T-helper 1 cell treated with Interleukin-12 subunit alpha and Interleukin-12 subunit beta and Interleukin-4 antibody, amounts not matched to agents 30 μg/mL and 1 μg/mL, for 36 hours (primary cell): ENCODE measurements at regions not wholly inside any gene's neighbourhood (a gene's known extent, or its start where the extent isn't known, plus 50 kb on each side); places are given as distances from the start of the nearest gene placed in this dataset.
"Not testable (repeated sequence)": the region's sequence is repeated elsewhere in the genome, so short reads cannot be mapped to it uniquely, and the experiment has no call there.

Experiments used
- H3K27ac Mint-ChIP-seq: one replicate; pipeline ENCODE4 v1.8.0; 2021; ENCODE audit warnings: mild to moderate bottlenecking, mixed read lengths
- H3K27me3 Mint-ChIP-seq: one replicate; pipeline ENCODE4 v1.8.0; 2021; ENCODE audit warnings: low read depth, mixed read lengths
- H3K36me3 Mint-ChIP-seq: one replicate; pipeline ENCODE4 v1.8.0; 2021; ENCODE audit warnings: low read depth, mixed read lengths
- H3K4me1 Mint-ChIP-seq: one replicate; pipeline ENCODE4 v1.8.0; 2021; ENCODE audit warnings: low read depth, mixed read lengths
- H3K4me3 Mint-ChIP-seq: one replicate; pipeline ENCODE4 v1.8.0; 2021; ENCODE audit warnings: mild to moderate bottlenecking, moderate library complexity, mixed read lengths
- H3K9me3 Mint-ChIP-seq: one replicate; pipeline ENCODE4 v1.8.0; 2021; ENCODE audit warnings: mixed read lengths

DNA sequence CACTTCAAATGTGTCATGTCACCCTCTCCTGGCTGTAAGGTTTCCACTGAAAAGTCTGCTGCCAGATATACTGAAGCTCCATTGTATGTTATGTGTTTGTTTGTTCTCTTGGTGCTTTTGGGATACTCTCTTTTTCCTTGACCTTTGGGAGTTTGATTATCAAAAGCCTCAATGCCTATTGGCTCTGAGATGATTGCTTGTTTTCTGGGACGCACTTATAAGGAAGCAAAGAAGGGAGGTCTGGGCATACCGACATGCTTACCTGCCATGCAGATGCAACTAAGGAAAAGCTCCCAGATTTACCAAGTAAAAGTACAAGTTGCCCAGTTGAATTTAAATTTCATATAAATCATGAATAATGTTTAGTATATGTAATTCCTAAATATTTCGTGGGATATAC, 145.3 kb downstream of the SYT15 start:
- not testable (repeated sequence) for H3K9me3 Mint-ChIP-seq, H3K36me3 Mint-ChIP-seq, H3K4me3 Mint-ChIP-seq, H3K4me1 Mint-ChIP-seq, H3K27ac Mint-ChIP-seq
- H3K27me3 Mint-ChIP-seq, result peaks cover 32% of the 10 kb centered on the region

DNA sequence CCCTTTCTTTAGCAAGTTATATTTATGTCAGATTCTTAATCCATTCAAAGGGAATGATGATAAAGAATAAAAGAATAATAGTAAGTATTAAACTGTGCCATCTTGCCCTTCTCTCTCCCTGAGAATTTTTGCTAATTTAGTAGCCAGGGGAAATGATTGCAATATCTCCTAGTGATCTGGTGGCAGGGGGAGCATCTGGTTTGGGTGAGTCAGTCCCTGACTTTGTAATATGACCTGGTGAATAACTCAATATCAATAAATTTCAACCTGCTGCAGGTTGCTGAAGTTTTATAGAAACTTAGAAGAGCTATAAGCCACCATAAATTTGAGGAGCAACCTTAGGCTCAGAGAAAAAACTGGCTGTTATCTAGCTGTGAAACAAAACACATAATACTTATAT, 149.4 kb downstream of the SYT15 start:
- not testable (repeated sequence) for H3K27ac Mint-ChIP-seq, H3K4me1 Mint-ChIP-seq, H3K9me3 Mint-ChIP-seq, H3K4me3 Mint-ChIP-seq, H3K36me3 Mint-ChIP-seq
- H3K27me3 Mint-ChIP-seq, result peaks cover 19% of the 10 kb centered on the region

DNA sequence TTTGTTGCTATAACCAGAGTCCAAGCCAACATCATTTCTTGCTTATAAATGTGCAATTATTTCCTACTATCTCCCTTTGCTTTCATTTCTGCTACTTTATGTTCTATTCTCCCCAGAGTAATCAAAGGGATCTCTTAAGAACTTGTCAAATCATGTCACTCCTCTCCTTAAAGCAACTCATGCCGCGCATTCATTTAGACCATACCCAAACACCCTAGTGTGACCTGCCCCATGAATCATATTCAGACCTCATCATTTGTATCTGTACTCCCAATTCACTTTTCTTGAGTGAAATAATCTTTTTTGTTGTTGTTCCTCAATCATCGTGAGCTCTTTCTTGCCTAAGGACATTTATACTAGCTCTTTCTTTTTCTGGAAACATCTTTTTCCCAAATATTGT, 151.8 kb downstream of the SYT15 start:
- H3K27me3 Mint-ChIP-seq, H3K4me3 Mint-ChIP-seq, H3K4me1 Mint-ChIP-seq, H3K27ac Mint-ChIP-seq, H3K36me3 Mint-ChIP-seq, H3K9me3 Mint-ChIP-seq: not testable (repeated sequence)

DNA sequence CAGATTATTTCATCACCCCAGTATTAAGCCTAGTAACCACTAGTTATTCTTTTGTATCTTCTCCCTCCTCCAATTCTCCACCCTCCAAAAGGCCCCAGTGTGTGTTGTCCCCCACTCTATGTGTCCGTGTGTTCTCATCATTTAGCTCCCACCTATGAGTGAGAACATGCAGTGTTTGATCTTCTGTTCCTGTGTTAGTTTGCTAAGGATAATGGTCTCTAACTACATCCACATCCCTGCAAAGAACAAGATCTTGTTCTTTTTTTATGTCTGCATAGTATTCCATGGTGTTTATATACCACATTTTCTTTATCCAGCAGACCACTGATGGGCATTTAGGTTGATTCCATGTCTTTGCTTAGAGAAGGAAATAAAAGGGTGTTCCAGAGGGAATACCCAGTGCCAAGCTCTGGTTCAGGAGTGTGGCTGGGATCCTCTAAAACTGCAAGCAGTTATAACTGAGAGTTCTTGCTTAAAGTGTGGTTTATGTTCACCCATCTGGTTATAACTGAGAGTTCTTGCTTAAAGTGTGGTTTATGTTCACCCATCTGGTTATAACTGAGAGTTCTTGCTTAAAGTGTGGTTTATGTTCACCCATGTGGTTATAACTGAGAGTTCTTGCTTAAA, 154.8 kb downstream of the SYT15 start:
- H3K27ac Mint-ChIP-seq, H3K4me1 Mint-ChIP-seq: not testable (repeated sequence)

DNA sequence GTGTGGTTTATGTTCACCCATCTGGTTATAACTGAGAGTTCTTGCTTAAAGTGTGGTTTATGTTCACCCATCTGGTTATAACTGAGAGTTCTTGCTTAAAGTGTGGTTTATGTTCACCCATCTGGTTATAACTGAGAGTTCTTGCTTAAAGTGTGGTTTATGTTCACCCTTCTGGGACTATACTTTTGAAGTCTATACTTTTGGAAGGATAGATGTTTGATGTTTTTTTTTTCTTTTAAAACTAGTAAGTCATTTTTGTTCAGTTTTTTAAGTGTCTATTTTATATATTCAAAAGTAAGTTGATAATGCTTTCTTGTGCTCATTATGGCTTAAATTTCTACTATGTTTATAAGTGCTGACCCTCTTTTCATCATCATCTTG, 155.3 kb downstream of the SYT15 start:
- not testable (repeated sequence) for H3K9me3 Mint-ChIP-seq, H3K36me3 Mint-ChIP-seq, H3K4me1 Mint-ChIP-seq, H3K4me3 Mint-ChIP-seq, H3K27me3 Mint-ChIP-seq, H3K27ac Mint-ChIP-seq

More for the DNA sequence above, 154.8 kb downstream of the SYT15 start:
- H3K27me3 Mint-ChIP-seq, H3K9me3 Mint-ChIP-seq, H3K36me3 Mint-ChIP-seq, H3K4me3 Mint-ChIP-seq: not testable (repeated sequence)

DNA sequence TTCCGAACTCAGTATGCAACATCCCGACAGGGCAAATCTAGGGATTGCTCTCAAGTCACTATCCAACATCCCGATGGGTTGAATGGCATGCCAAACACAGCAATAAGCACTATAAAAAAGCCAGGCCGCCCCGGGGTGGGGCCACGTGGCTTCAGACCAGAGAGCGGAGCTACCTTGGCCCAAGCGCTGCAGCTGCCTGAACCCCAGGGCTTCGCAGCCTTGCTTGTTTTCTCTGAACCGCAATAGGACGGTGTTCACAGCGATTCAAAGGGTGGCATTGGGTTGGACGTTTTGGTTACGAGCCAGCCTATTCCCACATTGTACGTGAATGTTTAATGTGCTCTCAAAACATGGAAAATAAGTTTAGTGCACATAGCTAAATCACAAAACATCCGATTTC, 161.0 kb downstream of the SYT15 start:
- not testable (repeated sequence) for H3K36me3 Mint-ChIP-seq, H3K27me3 Mint-ChIP-seq, H3K4me3 Mint-ChIP-seq, H3K4me1 Mint-ChIP-seq, H3K9me3 Mint-ChIP-seq, H3K27ac Mint-ChIP-seq

DNA sequence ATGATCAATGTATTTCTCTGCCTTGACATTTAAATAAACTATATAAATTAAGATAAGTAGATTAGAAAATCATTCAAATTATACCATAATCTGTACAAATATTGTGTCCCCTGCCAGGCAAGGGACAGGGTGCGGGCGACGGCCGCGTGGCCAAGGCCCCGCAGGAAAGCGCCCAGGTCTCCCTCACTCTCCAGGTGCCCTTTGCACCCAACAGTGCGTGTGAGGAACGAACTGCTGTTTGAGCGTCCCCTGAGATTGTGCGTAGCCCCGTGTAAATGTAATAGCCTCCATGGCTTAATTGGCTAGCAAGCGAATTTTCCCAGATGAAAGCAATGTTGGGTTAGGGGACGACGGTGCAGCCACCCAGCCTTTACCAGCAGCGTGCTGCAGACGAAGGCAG, 161.4 kb downstream of the SYT15 start:
- H3K4me1 Mint-ChIP-seq, H3K4me3 Mint-ChIP-seq, H3K27ac Mint-ChIP-seq, H3K27me3 Mint-ChIP-seq, H3K36me3 Mint-ChIP-seq, H3K9me3 Mint-ChIP-seq: not testable (repeated sequence)

DNA sequence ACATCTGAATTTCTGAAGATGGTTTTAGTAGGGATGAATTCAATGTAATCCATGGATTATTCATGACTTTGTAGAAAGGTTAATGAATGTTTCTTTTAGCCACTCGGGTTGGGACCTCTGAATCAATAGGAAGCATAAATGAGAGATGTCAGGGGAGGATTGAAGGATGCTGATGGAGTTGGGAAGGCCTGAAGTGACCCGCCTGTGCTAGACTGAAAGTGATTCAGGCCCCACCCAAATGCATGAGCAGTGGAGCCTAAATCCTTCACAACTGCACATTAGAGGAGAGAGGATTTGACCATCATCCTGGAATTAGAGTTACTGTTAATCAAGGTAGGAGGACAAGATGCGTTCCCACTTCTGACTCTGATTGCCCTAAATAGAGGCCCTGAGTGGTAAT, 162.2 kb upstream of the PTPN20 start:
- not testable (repeated sequence) for H3K9me3 Mint-ChIP-seq, H3K4me3 Mint-ChIP-seq, H3K27me3 Mint-ChIP-seq, H3K27ac Mint-ChIP-seq, H3K36me3 Mint-ChIP-seq, H3K4me1 Mint-ChIP-seq

DNA sequence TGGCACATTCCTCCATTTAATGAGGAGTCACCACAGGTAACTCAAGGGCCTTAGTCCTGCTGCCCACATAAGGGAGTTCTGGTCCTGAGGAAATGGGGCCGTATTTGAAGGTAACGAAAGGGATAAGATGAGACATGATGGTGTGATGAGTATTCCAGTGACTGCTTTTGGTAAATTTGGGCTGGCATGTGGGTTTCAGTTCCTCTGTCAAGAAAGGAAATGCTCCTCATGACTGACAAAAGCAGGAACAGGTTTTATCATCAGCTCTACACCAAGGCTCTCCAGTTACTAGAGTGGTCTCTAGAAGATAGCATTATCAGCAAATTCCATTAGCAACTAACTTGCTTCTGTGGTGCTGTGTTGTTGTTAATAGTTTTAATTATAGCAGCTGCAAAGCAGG, 161.8 kb upstream of the PTPN20 start:
- not testable (repeated sequence) for H3K4me1 Mint-ChIP-seq, H3K4me3 Mint-ChIP-seq, H3K27ac Mint-ChIP-seq, H3K9me3 Mint-ChIP-seq, H3K27me3 Mint-ChIP-seq, H3K36me3 Mint-ChIP-seq

DNA sequence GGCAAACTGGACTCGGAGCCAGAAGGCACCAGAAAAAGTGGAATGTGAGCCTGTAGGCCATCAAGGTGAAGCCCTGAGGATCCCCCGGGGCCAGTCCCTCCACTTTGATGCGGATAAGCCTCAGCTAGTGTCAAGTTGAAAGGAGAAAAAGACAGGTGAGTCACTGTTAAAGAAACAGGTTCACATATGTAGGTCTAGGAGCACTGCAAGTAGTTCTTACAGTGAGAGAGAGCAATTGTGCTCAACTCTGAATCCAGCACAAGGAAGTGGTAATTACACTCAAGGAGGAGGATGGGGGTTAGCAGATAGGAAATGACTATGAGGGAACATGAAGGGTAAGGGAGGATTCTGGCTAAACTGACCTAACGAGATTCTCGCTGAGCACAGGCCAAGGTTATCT, 157.5 kb upstream of the PTPN20 start:
- not testable (repeated sequence) for H3K4me1 Mint-ChIP-seq, H3K27me3 Mint-ChIP-seq, H3K36me3 Mint-ChIP-seq, H3K9me3 Mint-ChIP-seq, H3K4me3 Mint-ChIP-seq, H3K27ac Mint-ChIP-seq

DNA sequence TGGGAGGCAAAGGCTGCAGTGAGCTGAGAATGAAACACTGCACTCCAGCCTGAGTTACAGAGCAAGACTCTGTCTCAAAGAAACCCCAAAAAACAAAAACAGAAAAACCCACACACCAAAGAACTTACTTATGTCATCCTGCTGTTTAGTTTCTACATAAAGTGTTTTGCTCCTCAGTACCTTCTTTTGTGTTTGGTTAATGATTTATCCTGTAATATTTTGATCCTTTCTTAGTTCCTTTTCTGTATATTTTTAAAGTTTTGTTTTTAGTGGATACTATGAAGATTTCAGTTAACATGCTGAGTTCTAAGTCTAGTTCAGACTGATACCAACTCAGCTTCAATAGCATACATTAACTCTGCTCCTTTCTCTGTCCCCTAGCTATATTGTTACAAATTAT, 149.8 kb upstream of the PTPN20 start:
- H3K36me3 Mint-ChIP-seq, H3K27me3 Mint-ChIP-seq, H3K27ac Mint-ChIP-seq, H3K4me3 Mint-ChIP-seq, H3K4me1 Mint-ChIP-seq, H3K9me3 Mint-ChIP-seq: not testable (repeated sequence)

DNA sequence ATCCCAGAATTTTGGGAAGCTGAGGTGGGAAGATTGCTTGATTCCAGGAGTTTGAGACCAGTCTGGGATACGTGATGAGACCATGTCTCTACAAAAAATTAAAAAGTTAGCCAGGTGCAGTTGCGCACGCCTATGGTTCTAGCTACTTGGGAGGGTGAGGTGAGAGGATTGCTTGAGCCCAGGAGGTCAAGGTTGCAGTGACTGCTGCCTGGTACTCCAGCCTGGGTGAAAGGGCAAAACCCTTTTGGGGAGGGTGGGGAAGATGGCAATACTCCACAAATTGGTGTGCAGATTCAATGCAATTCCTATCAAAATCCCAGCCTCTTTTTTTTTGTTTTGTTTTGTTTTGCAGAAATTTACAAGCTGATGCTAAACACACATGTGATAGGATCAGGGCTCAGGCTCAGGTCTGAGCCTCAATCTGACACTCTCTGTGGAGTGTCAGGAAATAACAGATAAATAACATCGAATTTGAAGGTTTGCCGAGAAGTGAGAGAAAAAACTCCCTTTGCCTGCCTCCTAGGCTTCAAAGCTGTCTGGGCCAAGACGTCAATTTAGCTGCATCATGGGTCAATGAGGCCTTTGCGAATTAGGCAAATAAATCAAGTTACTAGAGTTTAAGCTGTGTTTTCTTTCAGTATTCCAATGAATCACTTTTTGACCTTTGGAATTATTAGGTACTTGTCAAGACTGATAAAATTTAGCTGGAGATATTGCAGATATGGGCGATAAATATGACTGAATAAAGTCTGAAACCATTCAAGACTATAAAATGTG, 142.5 kb upstream of the PTPN20 start:
- H3K27me3 Mint-ChIP-seq, H3K4me1 Mint-ChIP-seq, H3K36me3 Mint-ChIP-seq, H3K9me3 Mint-ChIP-seq, H3K27ac Mint-ChIP-seq, H3K4me3 Mint-ChIP-seq: not testable (repeated sequence)

DNA sequence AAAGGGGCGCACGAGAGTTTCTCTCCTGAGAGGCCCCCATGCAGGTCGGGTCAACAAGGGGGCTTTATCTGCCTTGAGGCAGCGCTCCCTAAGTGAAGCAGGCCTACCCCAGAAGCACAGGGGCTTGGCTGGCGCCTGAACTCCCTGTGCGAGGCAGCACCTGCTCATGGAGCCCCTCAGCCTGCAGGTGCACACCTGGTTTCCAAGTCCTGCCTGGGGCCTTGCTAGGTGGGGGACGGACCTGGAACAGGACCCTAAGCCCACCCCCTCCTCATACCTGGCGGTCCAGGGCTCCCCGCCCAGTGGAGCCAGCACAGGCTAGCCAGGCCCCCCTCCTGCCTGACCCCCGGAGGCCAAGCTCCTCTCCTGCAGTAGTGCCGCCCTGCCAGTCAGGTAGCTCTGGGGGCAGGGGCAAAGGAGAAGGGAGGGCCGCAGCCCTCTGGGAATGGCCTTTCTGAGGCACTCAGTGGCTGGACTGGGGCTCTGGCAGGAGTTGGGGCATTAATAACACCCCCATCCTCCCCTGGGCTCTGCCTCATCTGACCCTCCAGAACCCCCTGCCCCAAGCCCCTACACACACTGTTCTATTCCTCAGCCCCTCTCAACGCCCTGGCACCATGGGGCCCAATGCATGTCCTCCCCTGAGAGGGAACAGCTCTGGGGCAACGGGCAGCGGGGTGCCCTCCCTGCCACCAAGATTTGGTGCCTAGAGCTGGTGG, 137.9 kb upstream of the PTPN20 start:
- not testable (repeated sequence) for H3K4me1 Mint-ChIP-seq, H3K9me3 Mint-ChIP-seq, H3K27ac Mint-ChIP-seq, H3K4me3 Mint-ChIP-seq, H3K36me3 Mint-ChIP-seq, H3K27me3 Mint-ChIP-seq

DNA sequence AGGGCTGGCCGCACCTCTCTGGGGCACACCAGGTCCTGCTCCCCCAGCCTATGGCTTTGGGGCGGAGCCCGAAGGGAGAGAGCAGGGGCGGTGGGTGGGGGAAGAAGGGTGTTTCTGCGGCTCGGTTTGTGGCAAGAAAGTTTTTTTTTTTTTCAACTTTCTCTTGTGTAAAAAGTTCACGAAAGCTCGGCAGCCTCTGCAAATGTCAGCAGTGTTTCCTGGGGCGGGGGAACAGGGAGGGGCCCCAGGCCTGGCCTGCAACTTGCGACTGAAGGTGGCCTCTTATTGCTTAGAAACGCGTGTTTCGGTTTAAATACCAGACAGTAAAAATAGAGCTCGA, 137.4 kb upstream of the PTPN20 start:
- not testable (repeated sequence) for H3K4me3 Mint-ChIP-seq, H3K27me3 Mint-ChIP-seq, H3K9me3 Mint-ChIP-seq, H3K36me3 Mint-ChIP-seq, H3K27ac Mint-ChIP-seq, H3K4me1 Mint-ChIP-seq

DNA sequence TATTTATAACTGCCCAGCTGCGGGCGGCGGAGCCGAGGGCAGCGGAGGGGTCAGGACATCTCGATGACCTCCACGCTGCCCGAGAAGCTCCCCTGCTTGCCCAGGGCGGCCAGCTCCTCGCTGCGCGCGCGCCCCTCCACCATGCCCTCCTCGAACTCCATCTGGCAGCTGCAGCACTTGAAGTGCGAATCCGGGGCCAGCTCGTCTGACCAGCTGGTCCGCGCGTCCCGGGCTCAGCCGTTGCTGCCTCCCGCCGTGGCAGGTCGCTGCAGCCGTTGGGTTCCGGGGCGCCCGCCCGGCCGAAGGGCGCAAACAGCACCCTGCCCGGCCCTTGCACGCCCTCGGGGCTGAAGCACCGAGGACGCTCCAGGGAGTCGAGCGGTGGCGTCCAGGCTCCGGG, 136.9 kb upstream of the PTPN20 start:
- not testable (repeated sequence) for H3K27me3 Mint-ChIP-seq, H3K4me3 Mint-ChIP-seq, H3K27ac Mint-ChIP-seq, H3K4me1 Mint-ChIP-seq, H3K9me3 Mint-ChIP-seq, H3K36me3 Mint-ChIP-seq
